H9 (cell line): ENCODE measurements at regions not wholly inside any gene's neighbourhood (a gene's known extent, or its start where the extent isn't known, plus 50 kb on each side); places are given as distances from the start of the nearest gene placed in this dataset.
"Not testable (repeated sequence)": the region's sequence is repeated elsewhere in the genome, so short reads cannot be mapped to it uniquely, and the experiment has no call there.

Experiments
- DNase-seq: peaks from one replicate; pipeline ENCODE4 v3.0.0-alpha.2; 2017
- H2AFZ ChIP-seq: one replicate; pipeline ENCODE4 v1.6.1; 2013; ENCODE audit warnings: mild to moderate bottlenecking, low read length, control low read depth, moderate library complexity
- H2AK5ac ChIP-seq: 2 replicates; pipeline ENCODE4 v1.6.1; 2013; ENCODE audit warnings: low read length, control low read depth, mixed read lengths; ENCODE audit not compliant: insufficient read length
- H2BK120ac ChIP-seq: one replicate; pipeline ENCODE4 v1.6.1; 2013; ENCODE audit warnings: low read depth, mild to moderate bottlenecking, low read length, control low read depth, inconsistent platforms; ENCODE audit not compliant: poor library complexity, severe bottlenecking
- H2BK12ac ChIP-seq: 2 replicates; pipeline ENCODE4 v1.6.1; 2013; ENCODE audit warnings: low read length, control low read depth, mixed read lengths, low read depth; ENCODE audit not compliant: insufficient read length
- H2BK15ac ChIP-seq: 2 replicates; pipeline ENCODE4 v1.6.1; 2013; ENCODE audit warnings: low read depth, low read length, control low read depth
- H2BK20ac ChIP-seq: one replicate; pipeline ENCODE4 v1.6.1; 2013; ENCODE audit warnings: low read depth, mild to moderate bottlenecking, low read length, control low read depth, inconsistent platforms; ENCODE audit not compliant: poor library complexity, severe bottlenecking
- H2BK5ac ChIP-seq: 2 replicates; pipeline ENCODE4 v1.6.1; 2013; ENCODE audit warnings: low read length, control low read depth, mixed read lengths; ENCODE audit not compliant: insufficient read length
- H3K14ac ChIP-seq: 2 replicates; pipeline ENCODE4 v1.6.1; 2013; ENCODE audit warnings: low read length, control low read depth; ENCODE audit not compliant: insufficient read depth
- H3K18ac ChIP-seq: 2 replicates; pipeline ENCODE4 v1.6.1; 2013; ENCODE audit warnings: low read depth, mild to moderate bottlenecking, mixed read lengths, low read length, control low read depth; ENCODE audit not compliant: insufficient read length
- H3K23ac ChIP-seq: 2 replicates; pipeline ENCODE4 v1.6.1; 2013; ENCODE audit warnings: low read length, control low read depth, mixed read lengths, low read depth; ENCODE audit not compliant: insufficient read length
- H3K23me2 ChIP-seq: 2 replicates; pipeline ENCODE4 v1.6.1; 2013; ENCODE audit warnings: low read depth, mild to moderate bottlenecking, mixed read lengths, low read length, control low read depth; ENCODE audit not compliant: insufficient read length, poor library complexity, severe bottlenecking
- H3K27ac ChIP-seq: 2 replicates; pipeline ENCODE4 v1.5.1; 2013; ENCODE audit warnings: low read length, control low read depth, mixed read lengths, low read depth; ENCODE audit not compliant: insufficient read length
- H3K27me3 ChIP-seq: 2 replicates; pipeline ENCODE4 v1.6.1; 2013; ENCODE audit warnings: low read length, control low read depth, inconsistent platforms; ENCODE audit not compliant: insufficient read depth
- H3K4ac ChIP-seq: 2 replicates; pipeline ENCODE4 v1.6.1; 2013; ENCODE audit warnings: low read depth, mild to moderate bottlenecking, control low read depth, inconsistent platforms, low read length, moderate library complexity
- H3K4me1 ChIP-seq: 2 replicates; pipeline ENCODE4 v1.6.1; 2013; ENCODE audit warnings: low read length, control low read depth, inconsistent platforms; ENCODE audit not compliant: insufficient read depth
- H3K4me2 ChIP-seq: 2 replicates; pipeline ENCODE4 v1.6.1; 2013; ENCODE audit warnings: low read length, control low read depth, mixed read lengths; ENCODE audit not compliant: insufficient read length, insufficient read depth
- H3K56ac ChIP-seq: 2 replicates; pipeline ENCODE4 v1.6.1; 2013; ENCODE audit warnings: low read depth, mild to moderate bottlenecking, mixed read lengths, low read length, control low read depth; ENCODE audit not compliant: insufficient read length
- H3K79me1 ChIP-seq: 2 replicates; pipeline ENCODE4 v1.6.1; 2013; ENCODE audit warnings: low read depth, mild to moderate bottlenecking, moderate library complexity, low read length, control low read depth, inconsistent platforms; ENCODE audit not compliant: insufficient read depth, poor library complexity, severe bottlenecking
- H3K79me2 ChIP-seq: 2 replicates; pipeline ENCODE4 v1.6.1; 2013; ENCODE audit warnings: low read length, control low read depth, inconsistent platforms; ENCODE audit not compliant: insufficient read depth
- H3K9ac ChIP-seq: 2 replicates; pipeline ENCODE4 v1.6.1; 2013; ENCODE audit warnings: low read length, control low read depth, mixed read lengths; ENCODE audit not compliant: insufficient read length; ENCODE audit errors: extremely low read depth
- H3K9me3 ChIP-seq: one replicate; pipeline ENCODE4 v1.6.1; 2013; ENCODE audit warnings: low read depth, low read length, inconsistent platforms; ENCODE audit not compliant: control insufficient read depth
- H3T11ph ChIP-seq: one replicate; pipeline ENCODE4 v1.6.1; 2013; ENCODE audit warnings: mild to moderate bottlenecking, low read length, control low read depth, inconsistent platforms
- H4K20me1 ChIP-seq: one replicate; pipeline ENCODE4 v1.6.1; 2013; ENCODE audit not compliant: control insufficient read depth, insufficient read length, insufficient read depth
- H4K5ac ChIP-seq: 2 replicates; pipeline ENCODE4 v1.6.1; 2013; ENCODE audit warnings: low read depth, mild to moderate bottlenecking, mixed read lengths, low read length, control low read depth; ENCODE audit not compliant: insufficient read length
- H4K8ac ChIP-seq: replicated peaks from 2 replicates; pipeline ENCODE4 v1.6.1; 2013; ENCODE audit warnings: low read length, control low read depth, mixed read lengths, low read depth; ENCODE audit not compliant: insufficient read length
- H4K91ac ChIP-seq: 2 replicates; pipeline ENCODE4 v1.6.1; 2013; ENCODE audit warnings: low read depth, mild to moderate bottlenecking, moderate library complexity, mixed read lengths, low read length, control low read depth; ENCODE audit not compliant: insufficient read length
- H3K27ac Mint-ChIP-seq, 3 experiments: 2 replicates in 2 of 3; 3 replicates in 1 of 3; pipeline ENCODE4 v1.8.0; 2020 to 2021; ENCODE audit warnings: mixed read lengths in 3 of 3, mild to moderate bottlenecking in 1 of 3, moderate library complexity in 1 of 3
- H3K27me3 Mint-ChIP-seq: 2 replicates; pipeline ENCODE4 v1.8.0; 2021; ENCODE audit warnings: low read depth, mild to moderate bottlenecking, moderate library complexity, mixed read lengths
- H3K36me3 Mint-ChIP-seq, 3 experiments: 2 replicates in 2 of 3; 3 replicates in 1 of 3; pipeline ENCODE4 v1.8.0; 2020 to 2021; ENCODE audit warnings: low read depth in 3 of 3, mixed read lengths in 3 of 3; ENCODE audit not compliant: insufficient read depth in 1 of 3
- H3K4me1 Mint-ChIP-seq, 2 experiments: 2 replicates each; pipeline ENCODE4 v1.8.0; 2020; ENCODE audit warnings: mixed read lengths in 2 of 2
- H3K4me3 Mint-ChIP-seq, 2 experiments: 2 replicates in 1 of 2; 3 replicates in 1 of 2; pipeline ENCODE4 v1.8.0; 2020 to 2021; ENCODE audit warnings: mild to moderate bottlenecking in 2 of 2, mixed read lengths in 2 of 2, moderate library complexity in 1 of 2
- H3K9me3 Mint-ChIP-seq, 2 experiments: 2 replicates in 1 of 2; 3 replicates in 1 of 2; pipeline ENCODE4 v1.8.0; 2020; ENCODE audit warnings: mild to moderate bottlenecking in 2 of 2, mixed read lengths in 2 of 2, moderate library complexity in 1 of 2
- WGBS: extraction: QIAGEN DNeasy Blood & Tissue Kit; methylation state at CpG from one replicate; pipeline ENCODE4 v1.1.7; 2013; ENCODE audit warnings: missing lambda C conversion rate, low lambda C conversion rate, mixed read lengths; ENCODE audit not compliant: insufficient read length; ENCODE audit errors: extremely low coverage; 5-methylcytosine and 5-hydroxymethylcytosine counted together

DNA sequence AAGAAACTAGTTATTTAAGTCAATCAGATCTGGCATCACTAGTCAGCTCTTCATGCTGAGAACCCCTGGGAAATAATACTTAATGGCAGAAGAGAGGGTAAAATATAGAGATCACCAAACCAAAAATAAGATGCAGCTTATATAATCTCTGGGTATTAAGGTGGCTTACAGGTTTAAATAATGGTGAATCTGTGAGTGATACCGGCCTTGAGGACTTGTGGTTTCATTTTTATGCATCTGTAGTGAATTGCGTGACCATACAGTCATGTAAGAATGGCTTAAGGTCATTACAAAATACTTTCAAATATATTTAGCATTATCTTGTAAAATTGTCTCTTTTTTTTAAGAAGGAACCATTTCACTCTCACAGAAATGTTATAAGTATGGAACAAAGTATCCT is 1192.2 kb downstream of the RPIA start:
- H3K36me3 Mint-ChIP-seq, DNase-seq: not testable (repeated sequence)

GRCh38 chr2:89885071-89885470 is 1193.6 kb downstream of the RPIA start:
- H3K18ac ChIP-seq, H3K79me1 ChIP-seq, H3K27me3 Mint-ChIP-seq, DNase-seq, H4K20me1 ChIP-seq, H3K23ac ChIP-seq, H2BK20ac ChIP-seq, H4K91ac ChIP-seq, H2AFZ ChIP-seq, H3K79me2 ChIP-seq, H3K9ac ChIP-seq, H2AK5ac ChIP-seq, H3T11ph ChIP-seq, H3K9me3 ChIP-seq, H2BK15ac ChIP-seq, H4K5ac ChIP-seq, H2BK12ac ChIP-seq, H3K56ac ChIP-seq, H3K4me2 ChIP-seq, H3K27ac Mint-ChIP-seq, H3K27me3 ChIP-seq, H3K27ac ChIP-seq, H4K8ac ChIP-seq, H2BK120ac ChIP-seq, H3K14ac ChIP-seq, H3K36me3 Mint-ChIP-seq, H2BK5ac ChIP-seq, H3K4me1 ChIP-seq, H3K4me1 Mint-ChIP-seq, H3K23me2 ChIP-seq, H3K4me3 Mint-ChIP-seq, H3K4ac ChIP-seq: not testable (repeated sequence)
- WGBS: no CpG with 5 or more reads among the region's 5 CpGs
- H3K9me3 Mint-ChIP-seq: peaks cover 12 to 16% of the 10 kb centered on the region in 2 experiments

More for the DNA sequence above, 1192.2 kb downstream of the RPIA start:
- H4K20me1 ChIP-seq, H3K79me1 ChIP-seq, H3K4me1 Mint-ChIP-seq, H3K27ac Mint-ChIP-seq, H3K9ac ChIP-seq, H3K56ac ChIP-seq, H4K91ac ChIP-seq, H3K4ac ChIP-seq, H2BK15ac ChIP-seq, H3K79me2 ChIP-seq, H3K23ac ChIP-seq, H3K14ac ChIP-seq, H2BK20ac ChIP-seq, H3K27me3 ChIP-seq, H2AFZ ChIP-seq, H3T11ph ChIP-seq, H2BK12ac ChIP-seq, H2BK120ac ChIP-seq, H3K4me3 Mint-ChIP-seq, H4K5ac ChIP-seq, H3K4me2 ChIP-seq, H4K8ac ChIP-seq, H3K27me3 Mint-ChIP-seq, H3K9me3 ChIP-seq, H3K27ac ChIP-seq, H3K18ac ChIP-seq, H2AK5ac ChIP-seq, H3K4me1 ChIP-seq, H2BK5ac ChIP-seq, H3K23me2 ChIP-seq: not testable (repeated sequence)
- peaks cover 16 to 22% of the 10 kb centered on the region in 2 experiments for H3K9me3 Mint-ChIP-seq
- WGBS: no CpG with 5 or more reads among the region's 2 CpGs
